Fibroblast of peridontal ligament (primary cell): ENCODE measurements at regions not wholly inside any gene's neighbourhood (a gene's known extent, or its start where the extent isn't known, plus 50 kb on each side); places are given as distances from the start of the nearest gene placed in this dataset.
"Not testable (repeated sequence)": the region's sequence is repeated elsewhere in the genome, so short reads cannot be mapped to it uniquely, and the experiment has no call there.

Experiments used
- DNase-seq: peaks from one replicate; pipeline ENCODE4 v3.0.0-alpha.2; 2010; ENCODE audit errors: extremely low read depth

GRCh38 chr5:167104351-167104750 is 1187.1 kb upstream of the WWC1 start:
- DNase-seq, result no peak

GRCh38 chr5:167105941-167106340 is 1185.5 kb upstream of the WWC1 start:
- DNase-seq, result no peak

GRCh38 chr5:167107684-167108083 is 1183.8 kb upstream of the WWC1 start:
- DNase-seq, result no peak

- DNase-seq, result not testable (repeated sequence)
These were observed 1183.2 kb upstream of the WWC1 start for GRCh38 chr5:167108266-167108665.

DNA sequence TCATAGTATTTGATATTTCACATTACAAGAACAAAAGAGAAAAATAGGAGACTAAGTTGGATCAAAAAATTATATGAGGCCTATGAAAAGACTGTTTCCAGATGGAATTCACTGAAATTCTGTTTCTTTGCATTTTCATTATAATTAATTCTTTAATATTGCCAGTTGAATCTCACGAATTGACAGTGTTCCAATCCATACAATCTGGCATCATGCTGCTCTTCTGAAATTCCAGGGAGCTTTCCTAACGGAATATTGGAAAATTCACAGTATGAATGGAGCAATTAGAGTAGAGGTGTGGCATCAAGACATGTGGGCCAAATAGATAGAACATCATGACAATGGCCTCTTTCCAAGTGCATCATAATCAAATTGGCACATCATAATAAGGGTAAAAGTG is 1178.9 kb upstream of the WWC1 start:
- no peak for DNase-seq

GRCh38 chr5:167122267-167122666 is 1169.2 kb upstream of the WWC1 start:
- no peak for DNase-seq

DNA sequence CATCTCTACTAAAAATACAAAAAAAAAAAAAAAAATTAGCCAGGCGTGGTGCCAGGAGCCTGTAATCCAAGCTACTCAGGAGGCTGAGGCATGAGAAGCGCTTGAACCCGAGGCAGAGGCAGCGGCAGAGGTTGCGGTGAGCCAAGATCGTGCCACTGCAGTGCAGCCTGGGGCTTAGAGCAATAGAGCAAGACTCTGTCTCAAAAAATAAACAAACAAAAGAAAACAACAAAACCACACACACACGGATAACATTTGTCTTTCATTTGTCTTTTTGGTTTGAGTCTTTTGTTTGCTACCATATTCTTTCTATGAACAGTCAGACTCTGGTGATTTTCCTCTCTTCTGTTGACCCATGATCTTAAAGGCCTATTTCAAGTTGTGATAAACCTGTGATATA is 1168.3 kb upstream of the WWC1 start:
- DNase-seq, result no peak

- no peak for DNase-seq
These were observed 1162.9 kb upstream of the WWC1 start for GRCh38 chr5:167128581-167128980.

DNA sequence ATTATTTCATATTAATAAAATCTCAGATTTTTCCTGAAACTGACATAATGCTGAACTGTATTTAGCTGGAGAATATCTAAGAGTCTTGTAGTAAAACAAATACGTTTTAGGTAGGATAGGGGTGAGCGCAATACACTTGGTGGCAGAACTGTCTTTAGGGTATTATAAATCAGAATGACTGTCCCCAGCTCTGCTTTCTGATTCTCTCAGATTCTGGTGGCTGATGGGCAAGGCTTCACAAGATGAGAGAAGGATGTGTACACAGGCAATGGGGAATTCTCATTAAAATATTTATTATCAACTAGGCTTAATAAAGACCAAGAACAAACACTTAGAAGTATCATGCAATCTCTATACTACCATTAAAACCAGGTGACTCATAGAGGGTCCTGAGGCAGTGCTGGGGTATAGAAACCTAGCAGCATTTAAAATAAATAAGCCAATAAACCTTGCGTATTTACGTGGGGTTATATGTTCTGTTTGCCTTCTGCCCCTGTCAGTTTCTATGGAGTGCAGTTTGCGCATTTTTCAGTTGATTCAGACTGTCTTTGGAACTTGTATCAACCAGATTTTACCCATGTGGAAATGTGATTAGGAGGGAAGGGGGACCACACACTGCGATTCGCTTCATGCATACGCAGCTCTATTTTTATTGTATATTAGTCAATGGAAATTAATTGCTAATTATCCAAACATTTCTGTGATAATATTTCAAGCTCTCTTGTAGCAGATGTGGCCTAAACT is 1150.7 kb upstream of the WWC1 start:
- DNase-seq, result no peak

DNA sequence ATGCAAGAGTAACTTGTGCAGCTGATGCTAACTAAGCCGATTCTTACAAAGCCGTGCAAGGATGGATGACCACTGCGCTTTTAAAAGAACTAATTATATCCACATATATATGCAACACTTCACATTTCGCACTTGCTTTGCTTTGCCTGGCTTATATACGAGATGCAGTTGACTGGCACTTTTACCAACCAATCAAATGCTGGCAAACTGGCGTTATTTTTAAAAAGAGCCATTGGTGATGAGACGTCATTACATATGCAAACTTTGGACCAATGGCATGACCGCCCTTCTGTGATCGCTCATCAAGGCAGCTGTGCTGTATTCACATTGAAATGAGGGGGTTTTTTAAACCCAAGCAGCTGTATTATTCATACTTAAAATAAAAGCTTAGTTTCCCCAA is 1147.7 kb upstream of the WWC1 start:
- no peak for DNase-seq

DNA sequence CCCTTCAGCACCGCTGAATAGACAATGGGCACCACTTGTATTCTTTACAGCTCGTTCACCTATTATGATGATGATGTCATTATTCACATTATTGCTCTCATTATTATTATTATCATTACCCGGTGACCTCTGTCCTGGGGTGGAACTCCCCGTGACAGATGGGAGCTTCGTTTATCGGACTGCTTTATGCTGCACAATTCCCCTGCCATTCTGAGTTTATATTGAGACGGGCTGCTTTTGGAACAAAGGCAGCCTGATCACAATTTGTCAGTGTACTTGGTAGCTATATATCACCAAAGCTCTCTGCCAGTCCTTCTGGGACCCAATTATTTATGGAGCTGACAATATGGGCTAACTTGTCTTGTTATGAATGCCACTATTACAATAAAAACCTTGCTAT is 1145.6 kb upstream of the WWC1 start:
- no peak for DNase-seq

DNA sequence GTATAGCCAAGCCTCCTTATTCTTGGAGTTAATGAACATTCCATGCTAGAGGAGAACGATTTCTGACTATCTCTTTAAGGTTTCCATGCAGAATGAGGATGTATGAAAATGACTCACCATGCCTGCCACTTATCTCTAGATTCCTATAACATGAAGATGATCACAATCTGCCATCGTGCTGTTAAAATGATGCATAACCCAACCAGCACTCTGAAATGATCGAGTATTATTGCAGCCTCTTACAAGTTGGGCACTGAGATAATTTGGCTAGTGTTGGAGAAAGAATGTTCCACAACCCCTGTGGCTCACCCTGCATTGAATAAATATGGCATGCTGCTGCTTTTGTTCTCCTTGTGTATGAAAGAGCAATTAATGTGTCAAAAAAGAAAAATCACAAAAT is 1143.6 kb upstream of the WWC1 start:
- no peak for DNase-seq

- DNase-seq, result no peak
These were observed 1140.8 kb upstream of the WWC1 start for GRCh38 chr5:167150661-167151060.

DNA sequence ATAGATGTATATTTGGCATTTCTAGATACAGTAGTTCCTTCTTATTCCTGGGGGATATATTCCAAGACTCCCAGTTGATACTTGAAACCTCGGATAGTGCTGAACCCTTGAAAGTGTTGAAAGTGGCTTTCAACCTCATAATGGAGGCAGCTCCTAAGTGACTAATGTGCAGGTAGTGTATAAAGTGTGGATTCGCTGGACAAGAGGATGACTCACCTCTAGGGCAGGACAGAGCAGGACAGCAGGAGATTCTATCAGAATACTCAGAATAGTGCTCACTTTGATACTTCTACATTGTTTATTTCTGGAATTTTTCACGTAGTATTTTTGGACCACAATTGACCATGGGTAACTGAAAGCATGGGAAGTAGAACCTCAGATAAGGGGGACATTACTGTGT is 1138.9 kb upstream of the WWC1 start:
- DNase-seq, result no peak

- no peak for DNase-seq
These were observed 1135.9 kb upstream of the WWC1 start for GRCh38 chr5:167155387-167156005.

GRCh38 chr5:167156446-167156845 is 1135.0 kb upstream of the WWC1 start:
- no peak for DNase-seq

- DNase-seq, result no peak
These were observed 1132.9 kb upstream of the WWC1 start for GRCh38 chr5:167158588-167158987.

- no peak for DNase-seq
These were observed 1131.1 kb upstream of the WWC1 start for GRCh38 chr5:167160388-167160787.

DNA sequence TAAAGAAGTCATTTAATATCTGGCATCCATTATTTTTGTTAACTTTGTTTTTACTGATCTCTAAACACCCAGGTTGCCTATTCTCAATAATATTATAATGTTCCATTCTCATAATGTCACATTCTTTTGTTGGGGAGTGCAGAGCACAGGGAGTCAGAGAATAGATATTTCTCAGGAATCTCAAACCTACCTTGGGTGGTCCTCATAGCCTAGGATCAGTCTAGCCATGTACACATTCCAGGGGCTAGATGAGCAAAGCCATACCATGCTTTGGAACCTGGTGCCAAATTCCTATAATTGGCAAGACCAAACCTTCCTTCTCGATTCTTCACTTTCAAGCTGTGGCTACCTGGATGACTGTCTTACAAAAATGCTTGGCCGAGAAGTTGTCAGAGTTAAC is 1124.7 kb upstream of the WWC1 start:
- DNase-seq, result no peak

- no peak for DNase-seq
These were observed 1124.2 kb upstream of the WWC1 start for GRCh38 chr5:167167191-167167795.

GRCh38 chr5:167168971-167169370 is 1122.5 kb upstream of the WWC1 start:
- no peak for DNase-seq

DNA sequence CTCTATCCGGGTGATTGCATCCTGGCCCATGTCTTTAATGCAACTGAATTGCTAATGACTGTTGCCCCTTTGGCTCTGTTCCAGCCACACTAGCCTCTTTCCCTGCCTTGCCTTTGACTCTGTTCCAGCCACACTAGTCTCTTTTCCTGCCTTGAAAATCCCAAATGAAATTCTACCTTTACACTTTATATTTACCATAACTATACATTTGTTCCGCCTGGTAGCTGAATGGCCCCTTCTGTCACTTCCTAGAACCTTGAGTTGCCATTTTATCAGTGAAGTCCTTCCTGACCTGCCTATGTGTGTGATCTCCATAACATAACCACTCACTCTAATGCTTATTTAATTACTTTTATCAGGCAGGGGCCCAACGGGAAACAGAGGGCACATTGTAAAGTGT is 1120.4 kb upstream of the WWC1 start:
- no peak for DNase-seq

GRCh38 chr5:167177736-167178135 is 1113.7 kb upstream of the WWC1 start:
- no peak for DNase-seq
